B cell (primary cell): ENCODE measurements at regions not wholly inside any gene's neighbourhood (a gene's known extent, or its start where the extent isn't known, plus 50 kb on each side); places are given as distances from the start of the nearest gene placed in this dataset.

Source experiments
- ATAC-seq: fragments of 200-7000 bp; cut with Tn5 transposase; one replicate; pipeline ENCODE4 v1.10.0; 2021; ENCODE audit warnings: low read depth, mild to moderate bottlenecking, moderate number of reproducible peaks, moderate library complexity
- CTCF ChIA-PET: fragments of 350-600 bp; sonication (Branson Sonifier 250); formaldehyde crosslinking; loops from one replicate; lab custom pipeline; 2021; ENCODE audit warnings: antibody characterized with exemption, inconsistent platforms; lab: Charles Lee
- POLR2A ChIA-PET: fragments of 350-600 bp; sonication (Branson Sonifier 250); formaldehyde crosslinking; loops from one replicate; lab custom pipeline; 2021; ENCODE audit warnings: antibody characterized with exemption; lab: Charles Lee
- DNase-seq: peaks from one replicate; pipeline ENCODE4 v3.0.0; 2013
- H2AFZ ChIP-seq: 2 replicates; pipeline ENCODE4 v1.6.1; 2012; ENCODE audit warnings: mild to moderate bottlenecking, low read depth, low read length; ENCODE audit not compliant: insufficient read depth, poor library complexity, severe bottlenecking
- H3K27ac ChIP-seq, 2 donors: 1 replicate in 1 of 2; 2 replicates in 1 of 2; pipeline ENCODE4 v1.5.1; 2012 to 2013; ENCODE audit warnings: low read length in 2 of 2, mild to moderate bottlenecking in 2 of 2, moderate library complexity in 1 of 2
- H3K27me3 ChIP-seq, 4 experiments: fragments of 200-600 bp in 1 of 4; sonication (generic) in 1 of 4; replicated peaks in 1 of 4; 1 replicate in 2 of 4; 2 replicates in 2 of 4; pipeline versions ENCODE4 v1.6.1 to v1.7.0; 2013 to 2016; ENCODE audit warnings: low read length in 3 of 4, mild to moderate bottlenecking in 2 of 4, mixed read lengths in 1 of 4, moderate library complexity in 1 of 4; ENCODE audit not compliant: insufficient read depth in 4 of 4, control insufficient read depth in 3 of 4; ENCODE audit errors: control extremely low read depth in 1 of 4
- H3K36me3 ChIP-seq, 2 experiments: replicated peaks in 1 of 2; 1 replicate in 1 of 2; 2 replicates in 1 of 2; pipeline versions ENCODE4 v1.6.1 to v1.7.1; 2013; ENCODE audit warnings: low read length in 1 of 2; ENCODE audit not compliant: insufficient read depth in 2 of 2, control insufficient read depth in 1 of 2; ENCODE audit errors: control extremely low read depth in 1 of 2, extremely low read depth in 1 of 2
- H3K4me1 ChIP-seq, 2 donors: fragments of 200-600 bp in 1 of 2; sonication (generic) in 1 of 2; 1 replicate in 1 of 2; 2 replicates in 1 of 2; pipeline versions ENCODE4 v1.5.1 to v1.6.1; 2013 to 2017; ENCODE audit warnings: low read length in 2 of 2; ENCODE audit not compliant: control insufficient read depth in 2 of 2, insufficient read depth in 2 of 2
- H3K4me2 ChIP-seq: replicated peaks from 2 replicates; pipeline ENCODE3; 2012; ENCODE audit warnings: mild to moderate bottlenecking, low read depth, low read length; ENCODE audit not compliant: poor library complexity, severe bottlenecking
- H3K4me3 ChIP-seq, 5 experiments: fragments of 200-600 bp in 1 of 5; sonication (generic) in 1 of 5; 1 replicate in 3 of 5; 2 replicates in 2 of 5; pipeline versions ENCODE4 v1.5.1 to v1.7.0; 2011 to 2016; ENCODE audit warnings: low read length in 4 of 5, mild to moderate bottlenecking in 4 of 5, low read depth in 2 of 5, control low read depth in 1 of 5, moderate library complexity in 1 of 5; ENCODE audit not compliant: insufficient read depth in 1 of 5; ENCODE audit errors: control extremely low read depth in 1 of 5, extremely low read depth in 1 of 5
- H3K79me2 ChIP-seq: fragments of 200-600 bp; sonication (generic); one replicate; pipeline ENCODE4 v1.6.0; 2016; ENCODE audit warnings: low read length; ENCODE audit not compliant: control insufficient read depth, insufficient read depth
- H3K9ac ChIP-seq: fragments of 200-600 bp; sonication (generic); 2 replicates; pipeline ENCODE4 v1.6.1; 2017; ENCODE audit warnings: mild to moderate bottlenecking, low read length, moderate library complexity
- H3K9me3 ChIP-seq, 3 donors: one replicate each; pipeline versions ENCODE4 v1.6.1 to v1.7.1; 2013; ENCODE audit warnings: low read length in 2 of 3; ENCODE audit not compliant: control insufficient read depth in 2 of 3, insufficient read depth in 1 of 3; ENCODE audit errors: control extremely low read depth in 1 of 3
- H4K20me1 ChIP-seq: 2 replicates; pipeline ENCODE4 v1.6.0; 2012; ENCODE audit warnings: mild to moderate bottlenecking, low read length; ENCODE audit not compliant: insufficient read depth, control insufficient read depth, poor library complexity, severe bottlenecking
- H3K27ac Mint-ChIP-seq: one replicate; pipeline ENCODE4 v1.8.0; 2021; ENCODE audit warnings: mixed read lengths
- H3K27me3 Mint-ChIP-seq: one replicate; pipeline ENCODE4 v1.8.0; 2021; ENCODE audit warnings: mixed read lengths
- H3K4me1 Mint-ChIP-seq: one replicate; pipeline ENCODE4 v1.8.0; 2021; ENCODE audit warnings: mixed read lengths
- H3K4me3 Mint-ChIP-seq: one replicate; pipeline ENCODE4 v1.8.0; 2021; ENCODE audit warnings: mixed read lengths
- H3K9me3 Mint-ChIP-seq: one replicate; pipeline ENCODE4 v1.8.0; 2022; ENCODE audit warnings: mixed read lengths; ENCODE audit not compliant: insufficient read depth
- EZH2 ChIP-seq: IDR thresholded peaks from 2 replicates; pipeline ENCODE4 v1.6.1; 2012; ENCODE audit warnings: borderline replicate concordance, low read depth, mild to moderate bottlenecking, moderate library complexity, low read length; ENCODE audit not compliant: insufficient read depth, poor library complexity, severe bottlenecking
- WGBS: methylation state at CpG from one replicate; pipeline ENCODE4 v1.1.5; 2013; ENCODE audit warnings: missing lambda C conversion rate; ENCODE audit not compliant: insufficient coverage; 5-methylcytosine and 5-hydroxymethylcytosine counted together
- intact Hi-C: fragments of 100-400 bp; cut with micrococcal nuclease; formaldehyde crosslinking; loops from one replicate; pipeline ENCODE4 v1.10.0; 2022
- TF ChIP-seq, protein P1 (sequence below): fragments of 200-600 bp; IDR thresholded peaks from one replicate; pipeline ENCODE4 v1.8.0; 2022; ENCODE audit warnings: antibody characterized with exemption, mild to moderate bottlenecking

DNA sequence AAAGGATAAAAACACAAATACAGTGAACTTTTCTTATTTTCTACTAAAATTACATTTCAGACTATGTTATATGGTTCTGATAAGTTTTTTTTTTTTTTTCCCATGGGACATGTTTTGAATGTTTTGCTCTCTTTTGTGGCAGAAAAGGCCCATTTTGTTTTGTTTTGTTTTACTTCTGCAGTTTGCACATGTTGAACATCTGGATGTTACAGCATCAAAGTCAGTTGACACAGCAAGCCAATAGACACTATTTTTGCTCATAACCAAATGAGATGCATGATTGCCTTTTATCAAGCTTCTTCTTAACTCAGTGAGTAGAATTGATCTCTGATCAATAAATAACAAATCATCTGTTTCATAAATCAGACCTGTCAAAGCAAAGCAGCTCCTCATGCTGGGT lies 904.2 kb downstream of the ADGRL2 start:
- ATAC-seq: no peak
- H3K4me1 ChIP-seq: no peaks in the 10 kb centered on the region
- no peak for DNase-seq
- intact Hi-C loops: no loop called here
- Mint-ChIP-seq H3K27me3 (no peaks in the 10 kb centered on the region), H3K9me3 (no peaks in the 10 kb centered on the region), H3K27ac (no peak overlapping the region), H3K4me3 (no peak overlapping the region), H3K4me1 (peaks cover 2% of the 10 kb centered on the region)
- no peak overlapping the region for H3K27ac ChIP-seq
- no peak overlapping the region for H3K4me3 ChIP-seq
- CTCF ChIA-PET: no interaction called here
- no peaks in the 10 kb centered on the region for H3K9me3 ChIP-seq
- no peak overlapping the region for H2AFZ ChIP-seq
- H3K79me2 ChIP-seq: no peaks in the 10 kb centered on the region
- H3K4me2 ChIP-seq: no peak overlapping the region
- no peaks in the 10 kb centered on the region for H3K27me3 ChIP-seq
- no peak overlapping the region for H3K9ac ChIP-seq
- H4K20me1 ChIP-seq: no peaks in the 10 kb centered on the region
- no peaks in the 10 kb centered on the region for H3K36me3 ChIP-seq
- POLR2A ChIA-PET: no interaction called here
- TF ChIP-seq, protein P1, sequence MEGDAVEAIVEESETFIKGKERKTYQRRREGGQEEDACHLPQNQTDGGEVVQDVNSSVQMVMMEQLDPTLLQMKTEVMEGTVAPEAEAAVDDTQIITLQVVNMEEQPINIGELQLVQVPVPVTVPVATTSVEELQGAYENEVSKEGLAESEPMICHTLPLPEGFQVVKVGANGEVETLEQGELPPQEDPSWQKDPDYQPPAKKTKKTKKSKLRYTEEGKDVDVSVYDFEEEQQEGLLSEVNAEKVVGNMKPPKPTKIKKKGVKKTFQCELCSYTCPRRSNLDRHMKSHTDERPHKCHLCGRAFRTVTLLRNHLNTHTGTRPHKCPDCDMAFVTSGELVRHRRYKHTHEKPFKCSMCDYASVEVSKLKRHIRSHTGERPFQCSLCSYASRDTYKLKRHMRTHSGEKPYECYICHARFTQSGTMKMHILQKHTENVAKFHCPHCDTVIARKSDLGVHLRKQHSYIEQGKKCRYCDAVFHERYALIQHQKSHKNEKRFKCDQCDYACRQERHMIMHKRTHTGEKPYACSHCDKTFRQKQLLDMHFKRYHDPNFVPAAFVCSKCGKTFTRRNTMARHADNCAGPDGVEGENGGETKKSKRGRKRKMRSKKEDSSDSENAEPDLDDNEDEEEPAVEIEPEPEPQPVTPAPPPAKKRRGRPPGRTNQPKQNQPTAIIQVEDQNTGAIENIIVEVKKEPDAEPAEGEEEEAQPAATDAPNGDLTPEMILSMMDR: no peak
- no peak for TF ChIP-seq EZH2

DNA sequence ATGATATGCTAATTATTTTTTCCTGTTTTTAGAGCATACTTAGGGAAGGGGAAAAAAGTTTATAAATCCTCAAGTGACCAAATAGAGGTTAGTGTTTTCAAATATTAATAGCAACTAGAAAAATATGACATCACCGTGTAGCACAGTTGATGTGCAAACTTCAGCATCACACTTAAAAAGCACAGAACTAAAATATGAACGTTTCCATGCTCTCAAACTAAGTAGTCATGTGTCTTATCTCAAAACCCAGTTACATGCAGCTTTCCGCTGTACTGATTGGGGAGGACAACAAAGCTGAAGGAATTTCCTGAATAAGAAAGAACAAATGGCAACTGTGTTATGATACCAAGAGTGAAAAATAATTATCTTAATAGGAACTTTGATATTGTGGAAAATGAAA lies 903.7 kb downstream of the ADGRL2 start:
- Mint-ChIP-seq H3K4me3 (no peak overlapping the region), H3K27me3 (no peaks in the 10 kb centered on the region), H3K4me1 (peaks cover 2% of the 10 kb centered on the region), H3K9me3 (no peaks in the 10 kb centered on the region), H3K27ac (no peak overlapping the region)
- Histone ChIP-seq H3K36me3 (no peaks in the 10 kb centered on the region), H3K9me3 (no peaks in the 10 kb centered on the region), H3K4me3 (no peak overlapping the region), H3K4me1 (no peaks in the 10 kb centered on the region), H3K27me3 (no peaks in the 10 kb centered on the region), H3K4me2 (no peak overlapping the region), H3K9ac (no peak overlapping the region), H3K27ac (no peak overlapping the region), H4K20me1 (no peaks in the 10 kb centered on the region), H3K79me2 (no peaks in the 10 kb centered on the region), H2AFZ (no peak overlapping the region)
- intact Hi-C loops: no loop called here
- ATAC-seq (no peak), DNase-seq (no peak)
- ChIA-PET CTCF (no interaction called here), POLR2A (no interaction called here)
- TF ChIP-seq, protein P1: no peak
- no peak for TF ChIP-seq EZH2
- 86% methylated on average over 1 of the region's 3 CpGs for WGBS
